ENCODE measurements at regions not wholly inside any gene's neighbourhood (a gene's known extent, or its start where the extent isn't known, plus 50 kb on each side); places are given as distances from the start of the nearest gene placed in this dataset.

- TF ChIP-seq ZNF462 (CRISPR knock-in tag; IDR thresholded peaks at IDR 0.05) = no peak
- no peak for TF ChIP-seq CTCF (conservative IDR thresholded peaks at IDR 0.05; ENCODE audit: low read depth in 2 of 2)
Measured at GRCh38 chr3:27554706-27555105, 70.5 kb upstream of the SLC4A7 start (continued).

GRCh38 chr3:27553886-27554540, 69.8 kb upstream of the SLC4A7 start:
- no peaks in the 10 kb centered on the region for H3K4me1 ChIP-seq (ENCODE audit: insufficient read depth)
- no peaks in the 10 kb centered on the region for H4K20me1 ChIP-seq (replicated peaks; ENCODE audit: insufficient read depth)
- Mint-ChIP-seq H3K27me3 (ENCODE audit: insufficient read depth, low read depth, poor library complexity) (peaks cover 3% of the 10 kb centered on the region), H3K4me1 (no peaks in the 10 kb centered on the region), H3K36me3 (ENCODE audit: low read depth) (peaks cover 35% of the 10 kb centered on the region), H3K9me3 (peaks cover 43% of the 10 kb centered on the region), H3K4me3 (no peak overlapping the region), H3K27ac (no peak overlapping the region)
- H3F3A ChIP-seq (replicated peaks; ENCODE audit: low read depth) = no peaks in the 10 kb centered on the region
- H3K4me2 ChIP-seq = no peak overlapping the region
- no peak for TF ChIP-seq ZNF331 (CRISPR knock-in tag; IDR thresholded peaks at IDR 0.05; ENCODE audit: low read depth)
- TF ChIP-seq JUNB (IDR thresholded peaks at IDR 0.05; ENCODE audit: unreplicated experiment) = no peak
- TF ChIP-seq EZH2 (IDR thresholded peaks at IDR 0.05; ENCODE audit: low read depth, unreplicated experiment) = no peak
- TF ChIP-seq CTCF (conservative IDR thresholded peaks at IDR 0.05; ENCODE audit: low read depth in 2 of 2) = no peak
- TF ChIP-seq STAT1 (IDR thresholded peaks at IDR 0.05; ENCODE audit: unreplicated experiment) = no peak
- TF ChIP-seq ZNF114 (CRISPR knock-in tag; IDR thresholded peaks at IDR 0.05) = no peak
- TF ChIP-seq REST (IDR thresholded peaks at IDR 0.05; ENCODE audit: unreplicated experiment) = no peak
- TF ChIP-seq CREB1 (CRISPR knock-in tag; IDR thresholded peaks at IDR 0.05; ENCODE audit: low read depth) = no peak
- TF ChIP-seq EZH2phosphoT487 (IDR thresholded peaks at IDR 0.05; ENCODE audit: unreplicated experiment) = no peak
- H3K79me2 ChIP-seq (replicated peaks; ENCODE audit: insufficient read depth) = no peaks in the 10 kb centered on the region
- H3K27ac ChIP-seq (ENCODE audit: low read depth) = no peak overlapping the region
- no peak for DNase-seq (ENCODE audit: low spot score)
- H3K4me3 ChIP-seq = no peak overlapping the region
- no peaks in the 10 kb centered on the region for H3K27me3 ChIP-seq (ENCODE audit: insufficient read depth)
- H3K36me3 ChIP-seq (ENCODE audit: insufficient read depth) = no peaks in the 10 kb centered on the region; the same call in 1 of the 2 replicates
- no peaks in the 10 kb centered on the region for H3K9me2 ChIP-seq (ENCODE audit: insufficient read depth)
- no peak overlapping the region for H2AFZ ChIP-seq
- ATAC-seq = no peak

All from GM23338 (cell line).